GM21423 (cell line): ENCODE measurements at regions not wholly inside any gene's neighbourhood (a gene's known extent, or its start where the extent isn't known, plus 50 kb on each side); places are given as distances from the start of the nearest gene placed in this dataset.
"Not testable (repeated sequence)": the region's sequence is repeated elsewhere in the genome, so short reads cannot be mapped to it uniquely, and the experiment has no call there.

ENCODE experiments used
- ATAC-seq: cut with Tn5 transposase; IDR thresholded peaks from one replicate; pipeline ENCODE4 v1.9.1; 2021; ENCODE audit warnings: mild to moderate bottlenecking, moderate library complexity; ENCODE audit not compliant: unreplicated experiment

GRCh38 chr15:85263842-85264440 lies 116.5 kb upstream of the AKAP13 start:
- not testable (repeated sequence) for ATAC-seq

- ATAC-seq, result not testable (repeated sequence)
These were observed 115.7 kb upstream of the AKAP13 start for GRCh38 chr15:85264614-85265190.

GRCh38 chr15:85267158-85267857 lies 113.1 kb upstream of the AKAP13 start:
- ATAC-seq, result not testable (repeated sequence)

GRCh38 chr15:85274315-85275050 lies 105.9 kb upstream of the AKAP13 start:
- ATAC-seq, result no peak

- ATAC-seq, result no peak
These were observed 103.9 kb upstream of the AKAP13 start for GRCh38 chr15:85276508-85276907.

GRCh38 chr15:85276921-85277320 lies 103.5 kb upstream of the AKAP13 start:
- ATAC-seq, result no peak

GRCh38 chr15:85277847-85278370 lies 102.5 kb upstream of the AKAP13 start:
- ATAC-seq, result no peak

GRCh38 chr15:85280203-85280602 lies 100.2 kb upstream of the AKAP13 start:
- ATAC-seq, result no peak

- ATAC-seq, result no peak
These were observed 99.0 kb upstream of the AKAP13 start for GRCh38 chr15:85281293-85281882.

- no peak for ATAC-seq
These were observed 97.8 kb upstream of the AKAP13 start for GRCh38 chr15:85282504-85283115.

- ATAC-seq, result not testable (repeated sequence)
These were observed 96.6 kb upstream of the AKAP13 start for GRCh38 chr15:85283815-85284214.

GRCh38 chr15:85284497-85284896 lies 95.9 kb upstream of the AKAP13 start:
- peak; percentile 68 for ATAC-seq

GRCh38 chr15:85289677-85290365 lies 90.6 kb upstream of the AKAP13 start:
- no peak for ATAC-seq

GRCh38 chr15:85292583-85292982 lies 87.8 kb upstream of the AKAP13 start:
- not testable (repeated sequence) for ATAC-seq

- ATAC-seq, result peak; percentile 92
These were observed 83.6 kb upstream of the AKAP13 start for GRCh38 chr15:85296615-85297402.

- no peak for ATAC-seq
These were observed 82.9 kb upstream of the AKAP13 start for GRCh38 chr15:85297537-85297936.

GRCh38 chr15:85298366-85298765 lies 82.0 kb upstream of the AKAP13 start:
- no peak for ATAC-seq

- ATAC-seq, result no peak
These were observed 81.5 kb upstream of the AKAP13 start for GRCh38 chr15:85298941-85299340.

GRCh38 chr15:85302271-85302670 lies 78.1 kb upstream of the AKAP13 start:
- ATAC-seq, result no peak
